Natural killer cell (primary cell): ENCODE measurements at regions not wholly inside any gene's neighbourhood (a gene's known extent, or its start where the extent isn't known, plus 50 kb on each side); places are given as distances from the start of the nearest gene placed in this dataset.
"Not testable (repeated sequence)": the region's sequence is repeated elsewhere in the genome, so short reads cannot be mapped to it uniquely, and the experiment has no call there.

Source experiments
- ATAC-seq, 3 donors: fragments of 150-1000 bp in 2 of 3; fragments of 200-7000 bp in 1 of 3; cut with Tn5 transposase; 1 replicate in 1 of 3; 2 replicates in 2 of 3; pipeline ENCODE4 v1.10.0; 2021; ENCODE audit warnings: mild to moderate bottlenecking in 2 of 3, moderate library complexity in 2 of 3
- DNase-seq, 2 donors: peaks; one replicate each; pipeline versions ENCODE4 v3.0.0 to v3.0.0-alpha.2; 2013 to 2021; ENCODE audit warnings: mixed read lengths in 1 of 2
- H3K27ac ChIP-seq: one replicate; pipeline ENCODE4 v1.5.1; 2013; ENCODE audit warnings: mild to moderate bottlenecking, low read length
- H3K27me3 ChIP-seq: one replicate; pipeline ENCODE4 v1.6.1; 2013; ENCODE audit warnings: low read length; ENCODE audit not compliant: control insufficient read depth, insufficient read depth
- H3K36me3 ChIP-seq: one replicate; pipeline ENCODE4 v1.6.1; 2013; ENCODE audit warnings: low read length; ENCODE audit not compliant: control insufficient read depth, insufficient read depth
- H3K4me1 ChIP-seq: one replicate; pipeline ENCODE4 v1.6.1; 2013; ENCODE audit warnings: low read length; ENCODE audit not compliant: control insufficient read depth, insufficient read depth
- H3K4me3 ChIP-seq: one replicate; pipeline ENCODE4 v1.5.1; 2013; ENCODE audit warnings: low read length
- H3K9me3 ChIP-seq: one replicate; pipeline ENCODE4 v1.6.1; 2013; ENCODE audit warnings: low read length; ENCODE audit not compliant: control insufficient read depth, insufficient read depth
- H3K27ac Mint-ChIP-seq, 2 donors: one replicate each; pipeline ENCODE4 v1.8.0; 2022; ENCODE audit warnings: mild to moderate bottlenecking in 2 of 2, mixed read lengths in 2 of 2, moderate library complexity in 1 of 2
- H3K27me3 Mint-ChIP-seq, 2 donors: one replicate each; pipeline ENCODE4 v1.8.0; 2022; ENCODE audit warnings: low read depth in 2 of 2, mixed read lengths in 2 of 2
- H3K36me3 Mint-ChIP-seq: one replicate; pipeline ENCODE4 v1.8.0; 2022; ENCODE audit warnings: mixed read lengths
- H3K4me1 Mint-ChIP-seq, 2 donors: one replicate each; pipeline ENCODE4 v1.8.0; 2022; ENCODE audit warnings: mixed read lengths in 2 of 2
- H3K4me3 Mint-ChIP-seq: one replicate; pipeline ENCODE4 v1.8.0; 2022; ENCODE audit warnings: mild to moderate bottlenecking, moderate library complexity, mixed read lengths
- H3K9me3 Mint-ChIP-seq, 2 donors: one replicate each; pipeline ENCODE4 v1.8.0; 2022; ENCODE audit warnings: mixed read lengths in 2 of 2
- WGBS: methylation state at CpG from one replicate; pipeline ENCODE4 v1.1.7; 2013; ENCODE audit warnings: missing lambda C conversion rate; ENCODE audit not compliant: insufficient coverage; 5-methylcytosine and 5-hydroxymethylcytosine counted together
- intact Hi-C: fragments of 100-400 bp; cut with micrococcal nuclease; formaldehyde crosslinking; loops from one replicate; pipeline ENCODE4 v1.14.2; 2022
- TF ChIP-seq, protein P1 (sequence below): fragments of 200-600 bp; IDR thresholded peaks from one replicate; pipeline ENCODE4 v1.8.0; 2022; ENCODE audit warnings: antibody characterized with exemption

GRCh38 chr17:30579610-30580315, 102.6 kb downstream of the GOSR1 start:
- no peaks in the 10 kb centered on the region for H3K27me3 ChIP-seq
- ATAC-seq (no peak), DNase-seq (no peak)
- Mint-ChIP-seq H3K4me3 (no peak overlapping the region), H3K9me3 (no peaks in the 10 kb centered on the region), H3K4me1 (no peaks in the 10 kb centered on the region), H3K27me3 (peaks cover 6 to 11% of the 10 kb centered on the region in 2 donors), H3K36me3 (no peaks in the 10 kb centered on the region), H3K27ac (no peak overlapping the region)
- H3K4me1 ChIP-seq = no peaks in the 10 kb centered on the region
- no peak overlapping the region for H3K4me3 ChIP-seq
- no peaks in the 10 kb centered on the region for H3K9me3 ChIP-seq
- H3K27ac ChIP-seq = no peak overlapping the region
- no peaks in the 10 kb centered on the region for H3K36me3 ChIP-seq
- TF ChIP-seq, protein P1, sequence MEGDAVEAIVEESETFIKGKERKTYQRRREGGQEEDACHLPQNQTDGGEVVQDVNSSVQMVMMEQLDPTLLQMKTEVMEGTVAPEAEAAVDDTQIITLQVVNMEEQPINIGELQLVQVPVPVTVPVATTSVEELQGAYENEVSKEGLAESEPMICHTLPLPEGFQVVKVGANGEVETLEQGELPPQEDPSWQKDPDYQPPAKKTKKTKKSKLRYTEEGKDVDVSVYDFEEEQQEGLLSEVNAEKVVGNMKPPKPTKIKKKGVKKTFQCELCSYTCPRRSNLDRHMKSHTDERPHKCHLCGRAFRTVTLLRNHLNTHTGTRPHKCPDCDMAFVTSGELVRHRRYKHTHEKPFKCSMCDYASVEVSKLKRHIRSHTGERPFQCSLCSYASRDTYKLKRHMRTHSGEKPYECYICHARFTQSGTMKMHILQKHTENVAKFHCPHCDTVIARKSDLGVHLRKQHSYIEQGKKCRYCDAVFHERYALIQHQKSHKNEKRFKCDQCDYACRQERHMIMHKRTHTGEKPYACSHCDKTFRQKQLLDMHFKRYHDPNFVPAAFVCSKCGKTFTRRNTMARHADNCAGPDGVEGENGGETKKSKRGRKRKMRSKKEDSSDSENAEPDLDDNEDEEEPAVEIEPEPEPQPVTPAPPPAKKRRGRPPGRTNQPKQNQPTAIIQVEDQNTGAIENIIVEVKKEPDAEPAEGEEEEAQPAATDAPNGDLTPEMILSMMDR = no peak
- intact Hi-C loops = no loop called here
- WGBS = 97% methylated on average over 4 of the region's 5 CpGs

GRCh38 chr17:30578015-30578717, 101.0 kb downstream of the GOSR1 start:
- DNase-seq, intact Hi-C loops, H3K27ac Mint-ChIP-seq, H3K9me3 Mint-ChIP-seq, H3K27ac ChIP-seq, ATAC-seq, H3K9me3 ChIP-seq, H3K4me3 ChIP-seq, H3K27me3 ChIP-seq, H3K4me3 Mint-ChIP-seq, H3K4me1 ChIP-seq, H3K36me3 ChIP-seq, H3K4me1 Mint-ChIP-seq, H3K36me3 Mint-ChIP-seq: not testable (repeated sequence)
- H3K27me3 Mint-ChIP-seq = peaks cover 6 to 11% of the 10 kb centered on the region in 2 donors
- WGBS = 85% methylated on average over 9 of the region's 9 CpGs
